DND-41 (cell line): ENCODE measurements at regions not wholly inside any gene's neighbourhood (a gene's known extent, or its start where the extent isn't known, plus 50 kb on each side); places are given as distances from the start of the nearest gene placed in this dataset.

Source experiments
- ATAC-seq: fragments of 200-7000 bp; cut with Tn5 transposase; 3 replicates; pipeline ENCODE4 v1.9.1; 2021; ENCODE audit warnings: low read depth; ENCODE audit not compliant: insufficient read depth
- DNase-seq: peaks from one replicate; pipeline ENCODE4 v3.0.0-alpha.2; 2020
- H2AFZ ChIP-seq: 2 replicates; pipeline ENCODE4 v1.6.0; 2012; ENCODE audit warnings: low read depth, low read length
- H3K27ac ChIP-seq: 2 replicates; pipeline ENCODE4 v1.5.1; 2012; ENCODE audit warnings: low read length, inconsistent platforms
- H3K27me3 ChIP-seq: fragments of 200-600 bp; sonication (generic); 2 replicates; pipeline ENCODE4 v1.6.0; 2012; ENCODE audit warnings: low read length, mild to moderate bottlenecking, inconsistent platforms; ENCODE audit not compliant: insufficient read depth, poor library complexity
- H3K36me3 ChIP-seq: 2 replicates; pipeline ENCODE4 v1.5.1; 2012; ENCODE audit warnings: low read length, inconsistent platforms; ENCODE audit not compliant: insufficient read depth
- H3K4me1 ChIP-seq: 2 replicates; pipeline ENCODE4 v1.5.1; 2012; ENCODE audit warnings: mild to moderate bottlenecking, low read length; ENCODE audit not compliant: insufficient read depth
- H3K4me2 ChIP-seq: 2 replicates; pipeline ENCODE4 v1.6.0; 2012; ENCODE audit warnings: mild to moderate bottlenecking, moderate library complexity, low read length, inconsistent platforms; ENCODE audit not compliant: insufficient read depth
- H3K4me3 ChIP-seq, 2 experiments: fragments of 200-600 bp in 1 of 2; shearing (Covaris generic) in 1 of 2; 2 replicates each; pipeline ENCODE4 v1.5.1; 2012 to 2016; ENCODE audit warnings: inconsistent platforms in 2 of 2, low read length in 2 of 2, mild to moderate bottlenecking in 2 of 2, low read depth in 1 of 2, moderate library complexity in 1 of 2
- H3K79me2 ChIP-seq: 2 replicates; pipeline ENCODE4 v1.6.0; 2012; ENCODE audit warnings: low read length, inconsistent platforms; ENCODE audit not compliant: insufficient read depth
- H3K9ac ChIP-seq: 2 replicates; pipeline ENCODE4 v1.6.0; 2012; ENCODE audit warnings: low read depth, mild to moderate bottlenecking, inconsistent platforms, low read length, moderate library complexity
- H3K9me3 ChIP-seq: 2 replicates; pipeline ENCODE4 v1.5.1; 2012; ENCODE audit warnings: low read length, moderate library complexity, mild to moderate bottlenecking, inconsistent platforms; ENCODE audit not compliant: insufficient read depth, severe bottlenecking
- H4K20me1 ChIP-seq: 2 replicates; pipeline ENCODE4 v1.6.0; 2012; ENCODE audit warnings: low read length; ENCODE audit not compliant: insufficient read depth
- CTCF ChIP-seq: IDR thresholded peaks from 2 replicates; pipeline ENCODE4 v1.5.1; 2012; ENCODE audit warnings: borderline replicate concordance, low read length, moderate library complexity, mild to moderate bottlenecking; ENCODE audit not compliant: poor library complexity, severe bottlenecking; ENCODE audit errors: extremely low read depth
- EZH2 ChIP-seq: IDR thresholded peaks from 3 replicates; pipeline ENCODE4 v1.6.1; 2012; ENCODE audit warnings: borderline replicate concordance, low read depth, mild to moderate bottlenecking, moderate library complexity, low read length, inconsistent platforms; ENCODE audit not compliant: severe bottlenecking

DNA sequence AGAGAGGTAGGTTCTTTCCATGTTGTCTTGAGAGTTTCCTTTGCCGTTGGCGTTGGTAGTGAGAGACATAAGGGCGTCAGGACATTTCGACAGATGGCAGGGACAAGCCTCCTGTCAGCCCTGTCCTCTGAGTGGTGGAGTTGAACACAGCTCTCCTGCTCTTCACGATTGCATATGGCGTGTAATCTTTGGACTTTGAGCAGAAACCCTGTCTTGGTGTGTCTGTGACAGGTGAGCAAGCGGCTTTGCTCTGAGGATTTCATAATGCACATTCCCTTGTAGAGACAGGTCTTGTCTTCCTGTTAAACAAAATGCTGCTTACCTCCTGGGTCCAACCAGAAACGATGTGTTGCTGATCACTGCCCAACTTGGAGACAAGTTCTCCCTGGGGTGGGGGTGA is 146.5 kb downstream of the NXNL2 start:
- no peaks in the 10 kb centered on the region for H3K36me3 ChIP-seq
- H3K4me1 ChIP-seq = no peaks in the 10 kb centered on the region
- no peak overlapping the region for H3K27ac ChIP-seq
- H2AFZ ChIP-seq = no peak overlapping the region
- TF ChIP-seq EZH2 = no peak
- no peak for TF ChIP-seq CTCF
- no peaks in the 10 kb centered on the region for H3K9me3 ChIP-seq
- H3K4me2 ChIP-seq = no peak overlapping the region
- H4K20me1 ChIP-seq = no peaks in the 10 kb centered on the region
- H3K4me3 ChIP-seq = no peak overlapping the region
- no peaks in the 10 kb centered on the region for H3K79me2 ChIP-seq
- ATAC-seq = no peak
- no peak for DNase-seq
- no peak overlapping the region for H3K9ac ChIP-seq
- H3K27me3 ChIP-seq = no peaks in the 10 kb centered on the region

DNA sequence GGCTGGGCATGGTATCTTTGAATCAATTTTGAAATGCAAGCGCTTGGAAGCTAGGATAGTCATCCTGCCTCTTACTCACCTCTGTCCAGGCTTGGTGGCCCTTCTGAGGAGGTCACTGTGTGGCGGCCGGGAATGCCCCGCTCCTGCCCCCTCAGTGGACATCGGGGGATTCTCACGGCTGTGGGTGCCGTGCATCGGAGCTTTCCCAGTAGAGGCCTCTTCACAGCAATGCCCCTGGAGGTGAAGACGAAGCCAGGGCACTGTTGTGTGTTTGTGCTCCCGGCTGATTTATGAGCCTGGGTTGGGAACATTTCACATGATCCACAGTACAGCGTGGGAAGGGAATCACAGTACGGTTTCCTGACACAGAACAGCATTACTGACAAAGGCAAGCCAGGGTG is 147.5 kb downstream of the NXNL2 start:
- no peak for DNase-seq
- no peak for ATAC-seq
- Histone ChIP-seq H3K4me2 (no peak overlapping the region), H3K36me3 (no peaks in the 10 kb centered on the region), H3K9ac (no peak overlapping the region), H4K20me1 (no peaks in the 10 kb centered on the region), H3K4me1 (no peaks in the 10 kb centered on the region), H3K4me3 (no peak overlapping the region), H3K27me3 (no peaks in the 10 kb centered on the region), H2AFZ (no peak overlapping the region), H3K9me3 (no peaks in the 10 kb centered on the region), H3K27ac (no peak overlapping the region), H3K79me2 (no peaks in the 10 kb centered on the region)
- TF ChIP-seq CTCF (no peak), EZH2 (no peak)

DNA sequence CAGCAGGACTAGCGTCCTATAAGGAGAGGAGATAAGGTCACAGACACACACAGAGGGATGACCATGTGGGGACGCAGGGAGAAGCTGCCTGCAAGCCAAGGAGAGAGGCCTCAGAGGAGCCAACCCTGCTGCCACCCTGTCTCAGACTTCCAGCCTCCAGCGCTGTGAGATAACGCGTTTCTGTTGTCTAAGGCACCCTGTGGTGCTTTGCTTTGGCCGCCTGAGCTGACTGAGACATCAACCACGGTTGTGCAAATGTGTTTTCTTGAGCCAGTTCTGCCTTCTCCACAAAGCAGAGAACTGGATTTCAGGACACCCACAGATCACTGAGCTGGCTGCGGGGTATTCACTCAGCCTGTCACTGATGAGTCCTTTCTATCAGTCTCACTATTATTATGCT is 149.1 kb downstream of the NXNL2 start:
- no peak overlapping the region for H3K9ac ChIP-seq
- no peaks in the 10 kb centered on the region for H3K36me3 ChIP-seq
- no peak overlapping the region for H2AFZ ChIP-seq
- TF ChIP-seq EZH2 (no peak), CTCF (no peak)
- H3K9me3 ChIP-seq = no peaks in the 10 kb centered on the region
- no peak overlapping the region for H3K4me2 ChIP-seq
- H4K20me1 ChIP-seq = no peaks in the 10 kb centered on the region
- no peak for DNase-seq
- no peak for ATAC-seq
- no peaks in the 10 kb centered on the region for H3K79me2 ChIP-seq
- no peaks in the 10 kb centered on the region for H3K4me1 ChIP-seq
- no peak overlapping the region for H3K4me3 ChIP-seq
- no peak overlapping the region for H3K27ac ChIP-seq
- H3K27me3 ChIP-seq = no peaks in the 10 kb centered on the region

DNA sequence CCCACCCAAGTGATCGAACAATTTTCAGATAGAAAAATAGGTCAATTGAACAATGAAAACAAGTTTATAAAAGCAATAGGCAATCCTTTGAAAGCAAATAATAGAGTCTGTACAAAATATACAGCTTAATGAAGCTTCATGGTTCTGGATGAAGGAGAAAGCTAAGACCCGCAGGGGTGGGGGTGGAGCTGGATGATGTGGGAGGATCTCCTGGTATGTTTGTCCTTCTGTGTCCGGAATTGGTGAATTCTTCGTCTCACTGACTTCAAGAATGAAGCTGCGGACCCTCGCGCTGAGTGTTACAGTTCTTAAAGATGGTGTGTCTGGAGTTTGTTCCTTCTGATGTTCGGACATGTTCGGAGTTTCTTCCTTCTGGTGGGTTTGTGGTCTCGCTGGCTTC is 149.9 kb downstream of the NXNL2 start:
- no peaks in the 10 kb centered on the region for H3K79me2 ChIP-seq
- H3K4me2 ChIP-seq = no peak overlapping the region
- TF ChIP-seq CTCF (no peak), EZH2 (no peak)
- H3K36me3 ChIP-seq = no peaks in the 10 kb centered on the region
- H2AFZ ChIP-seq = no peak overlapping the region
- no peak overlapping the region for H3K27ac ChIP-seq
- no peaks in the 10 kb centered on the region for H3K9me3 ChIP-seq
- no peak overlapping the region for H3K9ac ChIP-seq
- no peaks in the 10 kb centered on the region for H4K20me1 ChIP-seq
- H3K27me3 ChIP-seq = no peaks in the 10 kb centered on the region
- no peaks in the 10 kb centered on the region for H3K4me1 ChIP-seq
- ATAC-seq = no peak
- DNase-seq = no peak
- H3K4me3 ChIP-seq = no peak overlapping the region
